Parathyroid adenoma (tissue), 2 donors: ENCODE measurements at regions not wholly inside any gene's neighbourhood (a gene's known extent, or its start where the extent isn't known, plus 50 kb on each side); places are given as distances from the start of the nearest gene placed in this dataset.

Experiments used
- H2AFZ ChIP-seq: fragments of 300-600 bp; sonication (generic); one replicate; pipeline ENCODE4 v1.7.0; 2017; ENCODE audit warnings: antibody characterized with exemption, mild to moderate bottlenecking
- H3K27ac ChIP-seq: fragments of 300-600 bp; sonication (generic); one replicate; pipeline ENCODE4 v1.7.0; 2017
- H3K27me3 ChIP-seq: fragments of 300-600 bp; sonication (generic); one replicate; pipeline ENCODE4 v1.7.0; 2017; ENCODE audit warnings: low read length; ENCODE audit not compliant: control insufficient read depth, insufficient read depth
- H3K36me3 ChIP-seq: fragments of 300-600 bp; sonication (generic); one replicate; pipeline ENCODE4 v1.7.0; 2017; ENCODE audit warnings: low read length; ENCODE audit not compliant: control insufficient read depth, insufficient read depth
- H3K4me1 ChIP-seq: fragments of 300-600 bp; sonication (generic); one replicate; pipeline ENCODE4 v1.7.0; 2017; ENCODE audit warnings: control low read depth
- H3K4me2 ChIP-seq: fragments of 300-600 bp; sonication (generic); one replicate; pipeline ENCODE4 v1.7.0; 2017; ENCODE audit warnings: low read length
- H3K4me3 ChIP-seq: fragments of 300-600 bp; sonication (generic); one replicate; pipeline ENCODE4 v1.7.0; 2017; ENCODE audit warnings: low read depth, low read length
- H3K79me2 ChIP-seq: fragments of 300-600 bp; sonication (generic); one replicate; pipeline ENCODE4 v1.7.0; 2017; ENCODE audit warnings: control low read depth
- H3K9ac ChIP-seq: fragments of 300-600 bp; sonication (generic); one replicate; pipeline ENCODE4 v1.7.0; 2017; ENCODE audit warnings: mild to moderate bottlenecking
- H3K9me3 ChIP-seq: fragments of 300-600 bp; sonication (generic); one replicate; pipeline ENCODE4 v1.7.0; 2017; ENCODE audit warnings: low read length; ENCODE audit not compliant: control insufficient read depth
- CTCF ChIP-seq: fragments of 300-600 bp; sonication (generic); IDR thresholded peaks from one replicate; pipeline ENCODE4 v1.7.0; 2017; ENCODE audit warnings: antibody characterized with exemption, mild to moderate bottlenecking
- donor health status: primary hyperparathyroidism.

- H3K4me3 ChIP-seq = no peak overlapping the region
- no peaks in the 10 kb centered on the region for H3K27me3 ChIP-seq
- H3K9me3 ChIP-seq = no peaks in the 10 kb centered on the region
- H3K36me3 ChIP-seq = no peaks in the 10 kb centered on the region
- no peak overlapping the region for H3K27ac ChIP-seq
- no peaks in the 10 kb centered on the region for H3K79me2 ChIP-seq
- peak overlapping the region; percentile 14 for H2AFZ ChIP-seq
- no peak for TF ChIP-seq CTCF
- H3K4me2 ChIP-seq = peak overlapping the region; percentile 42
- H3K9ac ChIP-seq = no peak overlapping the region
- H3K4me1 ChIP-seq = peaks cover 4% of the 10 kb centered on the region
These were observed 109.1 kb downstream of the PFKFB3 start for GRCh38 chr10:6311700-6312330.

- no peak for TF ChIP-seq CTCF
- Histone ChIP-seq H3K4me2 (peak overlapping the region; percentile 42), H3K9me3 (no peaks in the 10 kb centered on the region), H3K9ac (no peak overlapping the region), H3K4me3 (no peak overlapping the region), H3K27me3 (no peaks in the 10 kb centered on the region), H3K4me1 (peaks cover 4% of the 10 kb centered on the region), H2AFZ (peak overlapping the region; percentile 18), H3K27ac (no peak overlapping the region), H3K36me3 (no peaks in the 10 kb centered on the region), H3K79me2 (no peaks in the 10 kb centered on the region)
These were observed 109.9 kb downstream of the PFKFB3 start for GRCh38 chr10:6312636-6313035.

DNA sequence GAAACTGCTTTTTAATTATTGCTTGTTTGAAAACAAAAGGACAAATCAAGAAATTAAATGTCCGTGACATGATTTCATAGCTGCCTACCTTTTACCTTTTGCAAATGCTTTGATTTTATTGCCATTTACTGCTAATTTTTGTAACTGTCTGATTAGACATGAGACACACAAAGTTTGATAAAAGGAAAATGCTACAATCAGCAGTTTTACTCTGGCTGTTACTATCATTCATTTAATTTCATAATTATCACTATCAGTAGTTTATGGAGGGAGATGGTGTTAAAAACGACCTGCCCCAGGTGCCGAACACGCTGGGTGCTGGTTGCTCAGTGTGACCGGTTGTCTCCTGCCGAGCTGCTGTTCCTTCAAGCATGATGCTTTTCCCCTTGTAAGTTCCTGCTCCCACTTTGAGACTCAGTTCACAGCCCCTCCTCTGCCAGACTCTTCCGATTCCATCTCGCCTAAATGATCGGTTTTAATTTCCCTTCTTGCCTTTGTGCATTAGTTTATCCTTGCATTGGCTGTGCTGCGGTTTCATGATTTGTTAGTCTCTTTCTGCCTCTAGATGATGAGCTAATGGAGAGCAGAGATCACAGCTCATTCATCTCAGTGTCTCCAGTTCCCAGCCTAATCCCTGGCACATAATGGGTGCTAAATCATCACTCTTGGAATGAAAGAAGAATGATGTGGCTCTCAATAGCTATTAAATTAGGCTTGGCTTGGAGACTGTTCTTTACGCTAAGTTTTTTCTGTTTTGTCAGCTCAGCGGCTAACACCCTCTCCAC lies 110.6 kb downstream of the PFKFB3 start:
- no peaks in the 10 kb centered on the region for H3K9me3 ChIP-seq
- no peak overlapping the region for H3K9ac ChIP-seq
- H3K4me2 ChIP-seq = peak overlapping the region; percentile 42
- peaks cover 4% of the 10 kb centered on the region for H3K4me1 ChIP-seq
- TF ChIP-seq CTCF = no peak
- no peak overlapping the region for H2AFZ ChIP-seq
- H3K27me3 ChIP-seq = no peaks in the 10 kb centered on the region
- H3K27ac ChIP-seq = no peak overlapping the region
- H3K79me2 ChIP-seq = no peaks in the 10 kb centered on the region
- H3K4me3 ChIP-seq = no peak overlapping the region
- H3K36me3 ChIP-seq = no peaks in the 10 kb centered on the region

DNA sequence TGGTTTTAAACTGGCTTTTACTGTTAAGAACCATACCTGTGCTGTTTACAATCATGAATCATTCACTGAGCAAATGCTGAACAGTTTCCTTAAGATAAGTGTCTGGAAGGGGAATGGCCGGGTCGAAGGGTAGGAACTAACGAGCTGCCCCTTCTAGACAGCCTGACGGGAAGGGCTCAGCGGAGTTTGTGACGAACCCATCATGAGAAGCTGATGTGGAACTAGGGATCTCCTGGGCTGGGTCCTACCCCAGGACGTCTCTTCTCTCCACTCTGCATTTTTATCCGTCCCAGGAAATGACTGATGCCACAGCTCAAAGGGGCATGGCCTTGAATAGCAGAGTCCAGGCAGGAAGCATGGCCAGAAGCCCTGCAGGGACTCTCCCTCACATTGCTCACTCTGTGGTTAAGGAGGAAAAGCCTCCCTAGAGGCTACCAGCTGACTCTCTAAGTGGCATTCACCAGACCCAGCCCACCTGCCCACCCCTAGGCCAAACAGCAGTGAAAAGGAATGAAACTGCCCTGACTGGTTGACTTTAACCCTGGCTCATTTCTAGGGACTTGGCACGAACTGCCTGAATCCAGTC lies 112.0 kb downstream of the PFKFB3 start:
- TF ChIP-seq CTCF = no peak
- Histone ChIP-seq H3K4me3 (no peak overlapping the region), H3K4me1 (peaks cover 4% of the 10 kb centered on the region), H3K9me3 (no peaks in the 10 kb centered on the region), H3K4me2 (no peak overlapping the region), H3K36me3 (no peaks in the 10 kb centered on the region), H3K27ac (no peak overlapping the region), H3K9ac (no peak overlapping the region), H3K27me3 (no peaks in the 10 kb centered on the region), H3K79me2 (no peaks in the 10 kb centered on the region), H2AFZ (no peak overlapping the region)
